ENCODE measurements at regions not wholly inside any gene's neighbourhood (a gene's known extent, or its start where the extent isn't known, plus 50 kb on each side); places are given as distances from the start of the nearest gene placed in this dataset.
"Not testable (repeated sequence)": the region's sequence is repeated elsewhere in the genome, so short reads cannot be mapped to it uniquely, and the experiment has no call there.

DNA sequence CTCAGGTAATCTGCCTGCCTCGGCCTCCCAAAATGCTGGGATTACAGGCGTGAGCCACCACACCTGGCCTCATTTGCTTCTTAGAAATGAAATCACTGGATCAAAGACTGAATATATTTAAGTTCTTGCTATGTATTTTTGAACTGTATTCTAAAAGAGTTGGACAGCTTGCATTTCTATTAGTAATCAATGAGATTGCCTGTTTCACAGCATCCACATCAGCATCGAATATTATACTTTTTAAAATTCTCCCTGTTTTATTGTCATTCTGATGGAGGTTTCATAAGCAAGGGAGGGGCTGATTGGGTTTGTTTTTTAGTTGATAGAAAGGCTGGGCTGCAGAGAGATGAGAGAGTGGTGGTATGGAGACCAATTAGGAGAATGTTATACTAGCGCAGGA is 68.7 kb upstream of the CREB3L1 start:
- 96 to 98% methylated on average over 4 of the region's 4 CpGs for WGBS, 2 donors
- peaks cover 0 to 25% of the 10 kb centered on the region in 2 donors for H3K27me3 ChIP-seq
- H3K27ac ChIP-seq, result no peak overlapping the region
- H3K4me3 ChIP-seq, result no peak overlapping the region
- no peaks in the 10 kb centered on the region for H3K9me3 ChIP-seq
- H3K36me3 ChIP-seq, result no peaks in the 10 kb centered on the region
- no peaks in the 10 kb centered on the region for H3K4me1 ChIP-seq
- TF ChIP-seq CTCF (IDR thresholded peaks at IDR 0.05) (no peak), EP300 (IDR thresholded peaks at IDR 0.05) (no peak), POLR2A (IDR thresholded peaks at IDR 0.05) (no peak)
- no peak for DNase-seq (ENCODE audit: low spot score in 2 of 2)

GRCh38 chr11:46207270-46207669 is 70.2 kb upstream of the CREB3L1 start:
- DNase-seq (ENCODE audit: low spot score in 2 of 2), result no peak
- H3K4me1 ChIP-seq, result no peaks in the 10 kb centered on the region
- H3K27ac ChIP-seq, result no peak overlapping the region
- no peaks in the 10 kb centered on the region for H3K36me3 ChIP-seq
- TF ChIP-seq EP300 (IDR thresholded peaks at IDR 0.05), result no peak
- no peak for TF ChIP-seq POLR2A (IDR thresholded peaks at IDR 0.05)
- no peak for TF ChIP-seq CTCF (IDR thresholded peaks at IDR 0.05)
- H3K9me3 ChIP-seq, result no peaks in the 10 kb centered on the region
- peaks cover 0 to 30% of the 10 kb centered on the region in 2 donors for H3K27me3 ChIP-seq
- 57 to 66% methylated on average over 4 of the region's 4 CpGs for WGBS, 2 donors
- no peak overlapping the region for H3K4me3 ChIP-seq

DNA sequence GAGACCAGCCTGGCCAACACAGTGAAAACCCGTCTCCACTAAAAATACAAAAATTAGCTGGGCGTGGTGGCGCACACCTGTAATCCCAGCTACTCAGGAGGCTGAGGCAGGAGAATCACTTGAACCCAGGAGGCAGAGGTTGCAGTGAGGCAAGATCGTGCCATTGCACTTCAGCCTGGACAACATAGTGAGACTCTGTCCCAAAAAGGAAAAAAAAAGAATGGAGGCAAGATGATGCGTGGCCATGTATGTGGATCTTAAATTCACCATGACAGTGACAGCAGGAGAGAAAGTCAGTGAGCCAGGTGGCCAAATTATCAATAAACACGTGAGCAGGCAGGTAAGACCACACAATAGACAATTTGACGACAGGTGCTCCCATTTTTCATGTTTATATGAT is 73.0 kb upstream of the CREB3L1 start:
- H3K27me3 ChIP-seq, result peaks cover 0 to 29% of the 10 kb centered on the region in 2 donors
- not testable (repeated sequence) for H3K9me3 ChIP-seq; DNase-seq (ENCODE audit: low spot score in 2 of 2); H3K4me1 ChIP-seq; H3K4me3 ChIP-seq; H3K36me3 ChIP-seq; H3K27ac ChIP-seq
- 88 to 93% methylated on average over 7 of the region's 7 CpGs for WGBS, 2 donors

DNA sequence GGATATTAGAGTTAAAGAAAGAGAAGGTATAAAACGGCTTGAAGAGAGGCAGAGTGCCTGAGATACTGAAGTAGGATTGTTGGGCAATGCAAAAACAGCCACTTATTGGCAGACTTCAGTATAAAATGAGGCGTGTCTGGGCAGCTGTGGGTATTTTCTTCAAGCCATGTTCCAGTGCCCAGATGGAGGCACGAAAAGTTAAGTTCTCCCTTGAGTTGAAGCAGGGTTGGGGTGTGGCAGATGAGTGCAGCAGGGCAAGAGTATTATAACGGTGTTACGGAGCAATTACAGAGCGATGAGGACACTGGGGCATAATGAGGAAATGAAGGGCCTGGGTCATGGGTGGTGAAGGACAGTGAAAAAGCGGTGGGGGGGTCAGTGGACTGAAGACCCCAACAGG is 73.7 kb upstream of the CREB3L1 start:
- no peak for TF ChIP-seq CTCF (IDR thresholded peaks at IDR 0.05)
- TF ChIP-seq EP300 (IDR thresholded peaks at IDR 0.05), result no peak
- TF ChIP-seq POLR2A (IDR thresholded peaks at IDR 0.05), result no peak
- WGBS, 2 donors, result 70 to 74% methylated on average over 7 of the region's 7 CpGs
- Histone ChIP-seq H3K27me3 (peaks cover 0 to 24% of the 10 kb centered on the region in 2 donors), H3K36me3 (no peaks in the 10 kb centered on the region), H3K4me3 (no peak overlapping the region), H3K27ac (no peak overlapping the region), H3K4me1 (no peaks in the 10 kb centered on the region), H3K9me3 (no peaks in the 10 kb centered on the region)
- DNase-seq (ENCODE audit: low spot score in 2 of 2), result no peak

DNA sequence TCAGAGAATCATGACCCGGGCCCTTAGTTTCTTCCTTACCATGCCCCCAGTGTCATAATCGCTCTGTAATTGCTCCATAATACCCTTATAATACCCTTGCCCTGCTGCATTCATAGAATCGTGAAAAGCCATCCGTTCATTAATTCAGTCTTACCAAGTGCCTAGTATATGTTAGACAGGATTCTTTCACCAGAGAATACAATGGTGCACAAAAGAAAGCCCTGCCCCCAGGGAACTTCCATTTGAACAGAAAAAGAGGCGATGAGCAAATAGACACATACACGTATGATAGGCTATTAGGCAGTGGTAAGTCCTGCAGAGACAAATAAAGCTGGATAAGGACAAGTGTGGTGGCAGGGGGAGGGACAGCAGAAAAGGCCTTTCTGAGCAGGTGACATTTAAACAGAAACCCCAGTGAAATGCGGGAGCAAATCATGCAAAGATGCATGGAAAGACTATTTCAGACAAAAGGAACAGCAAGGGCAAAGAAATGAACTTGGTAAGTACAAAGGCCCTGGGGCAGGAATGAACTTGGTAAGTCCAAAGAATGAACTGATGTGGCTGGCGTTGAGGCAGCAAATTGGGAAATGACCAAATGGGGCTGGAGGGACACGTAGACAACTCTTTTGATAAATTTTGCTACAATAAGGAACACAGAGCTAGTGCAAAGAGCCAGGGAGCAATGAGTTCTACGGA is 74.6 kb upstream of the CREB3L1 start:
- Histone ChIP-seq H3K36me3 (no peaks in the 10 kb centered on the region), H3K9me3 (no peaks in the 10 kb centered on the region), H3K4me1 (no peaks in the 10 kb centered on the region), H3K4me3 (no peak overlapping the region), H3K27me3 (peaks cover 0 to 24% of the 10 kb centered on the region in 2 donors), H3K27ac (no peak overlapping the region)
- 75 to 78% methylated on average over 10 of the region's 10 CpGs for WGBS, 2 donors
- TF ChIP-seq POLR2A (IDR thresholded peaks at IDR 0.05) (no peak), CTCF (IDR thresholded peaks at IDR 0.05) (no peak), EP300 (IDR thresholded peaks at IDR 0.05) (no peak)
- DNase-seq (ENCODE audit: low spot score in 2 of 2), result no peak

DNA sequence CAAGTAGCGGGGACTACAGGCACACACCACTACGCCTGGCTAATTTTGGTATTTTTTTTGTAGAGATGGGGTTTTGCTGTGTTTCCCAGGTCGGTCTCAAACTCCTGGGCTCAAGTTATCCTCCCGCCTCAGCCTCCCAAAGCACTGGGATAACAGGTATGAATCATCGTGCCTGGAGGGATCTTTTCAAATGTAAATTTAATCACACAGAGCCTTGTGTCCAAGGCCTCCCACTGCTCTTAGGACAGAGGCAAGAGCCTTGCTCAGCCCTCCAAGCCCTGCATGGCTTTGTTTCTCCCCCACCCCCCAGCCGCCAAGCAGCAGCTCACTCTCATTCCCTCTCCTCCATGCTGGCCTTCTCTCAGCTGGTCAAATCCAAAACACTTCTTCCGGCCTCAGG is 75.3 kb upstream of the CREB3L1 start:
- no peak overlapping the region for H3K27ac ChIP-seq
- no peak for TF ChIP-seq CTCF (IDR thresholded peaks at IDR 0.05)
- TF ChIP-seq EP300 (IDR thresholded peaks at IDR 0.05), result no peak
- no peak for TF ChIP-seq POLR2A (IDR thresholded peaks at IDR 0.05)
- H3K4me1 ChIP-seq, result no peaks in the 10 kb centered on the region
- peaks cover 0 to 27% of the 10 kb centered on the region in 2 donors for H3K27me3 ChIP-seq
- 75 to 76% methylated on average over 7 of the region's 7 CpGs for WGBS, 2 donors
- no peak overlapping the region for H3K4me3 ChIP-seq
- H3K9me3 ChIP-seq, result no peaks in the 10 kb centered on the region
- H3K36me3 ChIP-seq, result no peaks in the 10 kb centered on the region
- no peak for DNase-seq (ENCODE audit: low spot score in 2 of 2)

Measured in tibial nerve (tissue), 4 donors.